GM23248 (cell line): ENCODE measurements at regions not wholly inside any gene's neighbourhood (a gene's known extent, or its start where the extent isn't known, plus 50 kb on each side); places are given as distances from the start of the nearest gene placed in this dataset.

ENCODE experiments used
- EZH2 ChIP-seq: fragments of 200-600 bp; sonication (generic); IDR thresholded peaks from 2 replicates; pipeline ENCODE4 v1.6.1; 2018; ENCODE audit warnings: antibody characterized with exemption, mild to moderate bottlenecking; ENCODE audit not compliant: insufficient read depth, poor library complexity, severe bottlenecking
- EZH2phosphoT487 ChIP-seq: fragments of 200-600 bp; sonication (generic); IDR thresholded peaks from 2 replicates; pipeline ENCODE4 v1.6.1; 2018; ENCODE audit warnings: antibody characterized with exemption, moderate library complexity, mild to moderate bottlenecking, low read depth; ENCODE audit not compliant: insufficient read depth

GRCh38 chr18:39872651-39873050 is 2082.4 kb upstream of the PIK3C3 start:
- TF ChIP-seq EZH2 (no peak), EZH2phosphoT487 (no peak)
